ENCODE measurements at regions not wholly inside any gene's neighbourhood (a gene's known extent, or its start where the extent isn't known, plus 50 kb on each side); places are given as distances from the start of the nearest gene placed in this dataset.

DNA sequence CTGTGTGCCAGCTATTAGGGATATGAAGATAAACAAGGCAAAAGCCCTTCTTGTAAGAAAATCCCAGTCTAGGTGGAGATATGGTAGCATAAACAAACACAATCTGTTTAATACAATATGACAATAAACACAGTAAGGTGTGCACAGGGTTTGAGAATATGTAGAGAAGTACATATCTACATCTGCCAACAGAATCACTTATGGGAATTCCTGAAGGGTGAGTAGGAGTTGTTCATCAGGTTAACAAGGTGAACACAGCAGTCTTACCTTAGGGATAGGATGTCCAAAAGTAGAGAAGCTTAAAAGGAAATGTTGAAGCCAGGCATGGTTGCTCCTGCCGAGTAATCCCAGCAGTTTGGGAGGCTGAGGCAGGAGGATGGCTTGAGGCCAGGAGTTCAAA, 57.7 kb upstream of the LRRC7 start:
- Histone ChIP-seq H2AFZ (ENCODE audit: low read depth, low read length) (no peak overlapping the region), H3K9me2 (ENCODE audit: insufficient read depth, low read length) (no peaks in the 10 kb centered on the region), H3K36me3 (ENCODE audit: insufficient read depth, low read length) (no peaks in the 10 kb centered on the region), H3K27me3 (ENCODE audit: insufficient read depth, low read depth, low read length) (no peaks in the 10 kb centered on the region), H3K27ac (ENCODE audit: low read length) (no peak overlapping the region), H3K4me3 (ENCODE audit: low read length) (no peak overlapping the region), H3K9me3 (ENCODE audit: low read length) (no peaks in the 10 kb centered on the region), H3K79me2 (replicated peaks; ENCODE audit: insufficient read depth, low read length) (no peaks in the 10 kb centered on the region), H3F3A (ENCODE audit: insufficient read depth, low read length, poor library complexity, severe bottlenecking) (no peaks in the 10 kb centered on the region), H3K4me2 (ENCODE audit: low read length) (no peak overlapping the region), H4K20me1 (ENCODE audit: insufficient read depth) (no peaks in the 10 kb centered on the region), H3K9ac (ENCODE audit: low read length) (no peak overlapping the region)
- TF ChIP-seq MXI1 (conservative IDR thresholded peaks at IDR 0.05; ENCODE audit: poor library complexity, severe bottlenecking) (no peak), POLR2AphosphoS5 (IDR thresholded peaks at IDR 0.05) (no peak), EP300 (conservative IDR thresholded peaks at IDR 0.05; ENCODE audit: poor library complexity, severe bottlenecking) (no peak), SMC3 (conservative IDR thresholded peaks at IDR 0.05; ENCODE audit: poor library complexity) (no peak), RAD21 (conservative IDR thresholded peaks at IDR 0.05) (no peak), EZH2 (IDR thresholded peaks at IDR 0.05; ENCODE audit: borderline replicate concordance, insufficient read depth, low read length, poor library complexity, severe bottlenecking) (no peak), TAF1 (IDR thresholded peaks at IDR 0.05; ENCODE audit: low read depth) (no peak)
- TF ChIP-seq, protein P1, sequence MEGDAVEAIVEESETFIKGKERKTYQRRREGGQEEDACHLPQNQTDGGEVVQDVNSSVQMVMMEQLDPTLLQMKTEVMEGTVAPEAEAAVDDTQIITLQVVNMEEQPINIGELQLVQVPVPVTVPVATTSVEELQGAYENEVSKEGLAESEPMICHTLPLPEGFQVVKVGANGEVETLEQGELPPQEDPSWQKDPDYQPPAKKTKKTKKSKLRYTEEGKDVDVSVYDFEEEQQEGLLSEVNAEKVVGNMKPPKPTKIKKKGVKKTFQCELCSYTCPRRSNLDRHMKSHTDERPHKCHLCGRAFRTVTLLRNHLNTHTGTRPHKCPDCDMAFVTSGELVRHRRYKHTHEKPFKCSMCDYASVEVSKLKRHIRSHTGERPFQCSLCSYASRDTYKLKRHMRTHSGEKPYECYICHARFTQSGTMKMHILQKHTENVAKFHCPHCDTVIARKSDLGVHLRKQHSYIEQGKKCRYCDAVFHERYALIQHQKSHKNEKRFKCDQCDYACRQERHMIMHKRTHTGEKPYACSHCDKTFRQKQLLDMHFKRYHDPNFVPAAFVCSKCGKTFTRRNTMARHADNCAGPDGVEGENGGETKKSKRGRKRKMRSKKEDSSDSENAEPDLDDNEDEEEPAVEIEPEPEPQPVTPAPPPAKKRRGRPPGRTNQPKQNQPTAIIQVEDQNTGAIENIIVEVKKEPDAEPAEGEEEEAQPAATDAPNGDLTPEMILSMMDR (IDR thresholded peaks at IDR 0.05; ENCODE audit: poor library complexity, severe bottlenecking) = no peak
- TF ChIP-seq, protein P2, sequence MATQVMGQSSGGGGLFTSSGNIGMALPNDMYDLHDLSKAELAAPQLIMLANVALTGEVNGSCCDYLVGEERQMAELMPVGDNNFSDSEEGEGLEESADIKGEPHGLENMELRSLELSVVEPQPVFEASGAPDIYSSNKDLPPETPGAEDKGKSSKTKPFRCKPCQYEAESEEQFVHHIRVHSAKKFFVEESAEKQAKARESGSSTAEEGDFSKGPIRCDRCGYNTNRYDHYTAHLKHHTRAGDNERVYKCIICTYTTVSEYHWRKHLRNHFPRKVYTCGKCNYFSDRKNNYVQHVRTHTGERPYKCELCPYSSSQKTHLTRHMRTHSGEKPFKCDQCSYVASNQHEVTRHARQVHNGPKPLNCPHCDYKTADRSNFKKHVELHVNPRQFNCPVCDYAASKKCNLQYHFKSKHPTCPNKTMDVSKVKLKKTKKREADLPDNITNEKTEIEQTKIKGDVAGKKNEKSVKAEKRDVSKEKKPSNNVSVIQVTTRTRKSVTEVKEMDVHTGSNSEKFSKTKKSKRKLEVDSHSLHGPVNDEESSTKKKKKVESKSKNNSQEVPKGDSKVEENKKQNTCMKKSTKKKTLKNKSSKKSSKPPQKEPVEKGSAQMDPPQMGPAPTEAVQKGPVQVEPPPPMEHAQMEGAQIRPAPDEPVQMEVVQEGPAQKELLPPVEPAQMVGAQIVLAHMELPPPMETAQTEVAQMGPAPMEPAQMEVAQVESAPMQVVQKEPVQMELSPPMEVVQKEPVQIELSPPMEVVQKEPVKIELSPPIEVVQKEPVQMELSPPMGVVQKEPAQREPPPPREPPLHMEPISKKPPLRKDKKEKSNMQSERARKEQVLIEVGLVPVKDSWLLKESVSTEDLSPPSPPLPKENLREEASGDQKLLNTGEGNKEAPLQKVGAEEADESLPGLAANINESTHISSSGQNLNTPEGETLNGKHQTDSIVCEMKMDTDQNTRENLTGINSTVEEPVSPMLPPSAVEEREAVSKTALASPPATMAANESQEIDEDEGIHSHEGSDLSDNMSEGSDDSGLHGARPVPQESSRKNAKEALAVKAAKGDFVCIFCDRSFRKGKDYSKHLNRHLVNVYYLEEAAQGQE (IDR thresholded peaks at IDR 0.05; ENCODE audit: borderline replicate concordance) = no peak

DNA sequence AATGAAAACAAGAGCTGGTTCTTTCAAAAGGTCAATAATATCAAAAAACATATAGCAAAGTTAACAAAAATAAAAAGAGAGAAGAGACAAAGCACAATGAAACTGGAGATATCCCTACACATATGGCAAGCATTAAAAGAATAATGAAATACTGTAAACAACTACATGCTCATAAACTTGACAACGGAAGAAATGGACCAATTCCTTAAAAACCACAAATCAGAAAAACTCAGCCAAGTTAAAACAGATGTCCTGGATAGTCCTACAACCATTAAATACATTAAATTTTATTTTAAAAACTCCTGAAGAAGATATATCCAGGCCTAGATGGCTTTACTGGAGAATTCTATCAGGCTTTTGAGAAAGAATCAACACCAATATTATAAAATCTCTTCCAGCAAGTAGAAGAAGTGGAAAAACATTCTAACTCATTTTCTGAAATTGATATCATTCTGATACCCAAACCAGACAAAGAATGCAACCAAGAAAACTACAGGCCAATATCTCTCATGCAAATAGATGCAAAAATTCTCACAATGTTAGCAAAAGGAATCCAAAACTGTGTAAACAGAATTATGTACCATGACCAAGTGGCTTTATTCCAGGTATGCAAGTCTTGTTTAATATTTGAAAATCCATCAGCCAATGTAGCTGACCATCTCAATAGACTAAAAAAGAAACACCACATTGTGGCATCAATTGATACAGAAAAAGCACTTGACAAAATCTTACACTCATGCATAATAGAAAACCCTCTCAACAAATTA, 56.1 kb upstream of the LRRC7 start:
- Histone ChIP-seq H3K9me2 (ENCODE audit: insufficient read depth, low read length) (no peaks in the 10 kb centered on the region), H3K36me3 (ENCODE audit: insufficient read depth, low read length) (no peaks in the 10 kb centered on the region), H4K20me1 (ENCODE audit: insufficient read depth) (no peaks in the 10 kb centered on the region), H3K27ac (ENCODE audit: low read length) (no peak overlapping the region), H3K9ac (ENCODE audit: low read length) (no peak overlapping the region), H3K4me2 (ENCODE audit: low read length) (no peak overlapping the region), H3K9me3 (ENCODE audit: low read length) (no peaks in the 10 kb centered on the region), H2AFZ (ENCODE audit: low read depth, low read length) (no peak overlapping the region), H3K79me2 (replicated peaks; ENCODE audit: insufficient read depth, low read length) (no peaks in the 10 kb centered on the region), H3K27me3 (ENCODE audit: insufficient read depth, low read depth, low read length) (no peaks in the 10 kb centered on the region), H3K4me3 (ENCODE audit: low read length) (no peak overlapping the region), H3F3A (ENCODE audit: insufficient read depth, low read length, poor library complexity, severe bottlenecking) (no peaks in the 10 kb centered on the region)
- TF ChIP-seq EP300 (conservative IDR thresholded peaks at IDR 0.05; ENCODE audit: poor library complexity, severe bottlenecking) (no peak), MXI1 (conservative IDR thresholded peaks at IDR 0.05; ENCODE audit: poor library complexity, severe bottlenecking) (no peak)
- TF ChIP-seq, protein P1 (IDR thresholded peaks at IDR 0.05; ENCODE audit: poor library complexity, severe bottlenecking) = no peak
